ENCODE measurements at regions not wholly inside any gene's neighbourhood (a gene's known extent, or its start where the extent isn't known, plus 50 kb on each side); places are given as distances from the start of the nearest gene placed in this dataset.

DNA sequence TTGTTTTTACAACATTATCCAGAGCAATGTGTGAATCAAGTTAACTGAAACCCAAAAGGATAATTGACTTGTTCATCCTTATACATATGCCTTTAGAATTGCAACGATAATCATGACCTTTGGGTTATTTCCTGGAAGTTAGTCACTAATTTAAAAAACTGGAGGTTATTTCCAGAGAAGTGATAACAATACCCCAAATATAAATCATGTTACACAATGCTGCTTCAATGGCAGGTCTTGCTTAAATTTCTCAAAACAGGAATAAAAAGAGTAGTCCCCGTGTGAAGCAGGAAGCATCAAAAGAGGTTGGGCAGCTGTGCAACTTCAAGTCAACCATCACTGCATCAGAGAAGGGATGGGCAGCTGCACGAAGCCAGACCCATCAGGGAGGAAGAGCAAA, 134.4 kb downstream of the EFNB2 start:
- TF ChIP-seq POLR2AphosphoS5 (IDR thresholded peaks at IDR 0.05; ENCODE audit: low read depth, low read length) (no peak), RAD21 (IDR thresholded peaks at IDR 0.05; ENCODE audit: low read depth) (no peak), SRF (IDR thresholded peaks at IDR 0.05; ENCODE audit: low read depth) (no peak), EZH2 (IDR thresholded peaks at IDR 0.05) (no peak)
- no peak for DNase-seq (ENCODE audit: low read depth, low spot score)
- Histone ChIP-seq H3K4me3 (replicated peaks in 1 of 2; ENCODE audit: low read depth in 1 of 2, low read length in 2 of 2) (no peak overlapping the region), H3K4me2 (ENCODE audit: low read length) (no peak overlapping the region), H3K79me2 (ENCODE audit: insufficient read depth, low read length) (no peaks in the 10 kb centered on the region), H3K27me3 (ENCODE audit: insufficient read depth, low read length) (no peaks in the 10 kb centered on the region), H3K4me1 (ENCODE audit: control insufficient read depth in 1 of 2, insufficient read depth in 2 of 2, low read length in 2 of 2) (no peaks in the 10 kb centered on the region), H3K36me3 (ENCODE audit: control insufficient read depth in 1 of 2, insufficient read depth in 2 of 2, low read length in 2 of 2) (no peaks in the 10 kb centered on the region), H3K9me3 (ENCODE audit: control insufficient read depth in 1 of 2, insufficient read depth in 1 of 2, low read depth in 1 of 2, low read length in 2 of 2) (no peaks in the 10 kb centered on the region), H3K9me2 (ENCODE audit: insufficient read depth) (no peaks in the 10 kb centered on the region), H3K9ac (ENCODE audit: low read length) (no peak overlapping the region), H2AFZ (ENCODE audit: low read depth, low read length, poor library complexity, severe bottlenecking) (no peak overlapping the region), H4K20me1 (ENCODE audit: insufficient read depth) (no peaks in the 10 kb centered on the region), H3K27ac (ENCODE audit: low read depth, low read length) (no peak overlapping the region)
- no TSS peak for BruUV-seq (replicated peaks)
- CTCF ChIA-PET = no interaction called here
- intact Hi-C loops (cut with micrococcal nuclease) = no loop called here
- no peak for ATAC-seq
- RAD21 ChIA-PET (ENCODE audit: low non-redundant PET in 1 of 2, low total read pairs in 2 of 2, uncharacterized antibody in 2 of 2, unreplicated experiment in 2 of 2) = no interaction called here
- POLR2A ChIA-PET = no interaction called here

DNA sequence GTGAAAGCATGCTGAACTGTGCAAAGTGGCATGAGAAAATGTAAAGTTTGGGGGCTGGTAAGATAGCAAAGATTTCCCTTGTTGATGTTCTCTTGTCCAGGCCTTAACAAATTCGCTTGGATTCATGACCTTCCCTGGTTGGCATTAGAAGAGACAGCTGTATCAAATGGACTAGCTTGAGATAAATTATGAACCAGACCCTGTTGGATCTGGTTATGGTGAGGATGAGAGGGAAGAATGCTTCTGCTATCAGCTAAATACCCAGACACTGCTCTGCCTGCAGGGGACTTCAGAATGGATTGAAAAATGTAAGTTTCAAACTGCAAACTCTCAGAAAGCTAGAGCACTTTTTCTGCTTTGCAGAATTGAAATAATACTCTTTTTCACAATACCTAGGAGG, 135.2 kb downstream of the EFNB2 start:
- no peak overlapping the region for H2AFZ ChIP-seq (ENCODE audit: low read depth, low read length, poor library complexity, severe bottlenecking)
- ChIA-PET CTCF (no interaction called here), POLR2A (no interaction called here), RAD21 (ENCODE audit: low non-redundant PET in 1 of 2, low total read pairs in 2 of 2, uncharacterized antibody in 2 of 2, unreplicated experiment in 2 of 2) (no interaction called here)
- no TSS peak for BruUV-seq (replicated peaks)
- no peak overlapping the region for H3K4me3 ChIP-seq (replicated peaks in 1 of 2; ENCODE audit: low read depth in 1 of 2, low read length in 2 of 2)
- TF ChIP-seq POLR2AphosphoS5 (IDR thresholded peaks at IDR 0.05; ENCODE audit: low read depth, low read length) = no peak
- no peak for TF ChIP-seq RAD21 (IDR thresholded peaks at IDR 0.05; ENCODE audit: low read depth)
- TF ChIP-seq ZFX (IDR thresholded peaks at IDR 0.05) = no peak
- TF ChIP-seq ELF1 (IDR thresholded peaks at IDR 0.05; ENCODE audit: borderline replicate concordance, low read depth) = no peak
- TF ChIP-seq EGR1 (IDR thresholded peaks at IDR 0.05; ENCODE audit: low read depth) = no peak
- TF ChIP-seq, protein P1, sequence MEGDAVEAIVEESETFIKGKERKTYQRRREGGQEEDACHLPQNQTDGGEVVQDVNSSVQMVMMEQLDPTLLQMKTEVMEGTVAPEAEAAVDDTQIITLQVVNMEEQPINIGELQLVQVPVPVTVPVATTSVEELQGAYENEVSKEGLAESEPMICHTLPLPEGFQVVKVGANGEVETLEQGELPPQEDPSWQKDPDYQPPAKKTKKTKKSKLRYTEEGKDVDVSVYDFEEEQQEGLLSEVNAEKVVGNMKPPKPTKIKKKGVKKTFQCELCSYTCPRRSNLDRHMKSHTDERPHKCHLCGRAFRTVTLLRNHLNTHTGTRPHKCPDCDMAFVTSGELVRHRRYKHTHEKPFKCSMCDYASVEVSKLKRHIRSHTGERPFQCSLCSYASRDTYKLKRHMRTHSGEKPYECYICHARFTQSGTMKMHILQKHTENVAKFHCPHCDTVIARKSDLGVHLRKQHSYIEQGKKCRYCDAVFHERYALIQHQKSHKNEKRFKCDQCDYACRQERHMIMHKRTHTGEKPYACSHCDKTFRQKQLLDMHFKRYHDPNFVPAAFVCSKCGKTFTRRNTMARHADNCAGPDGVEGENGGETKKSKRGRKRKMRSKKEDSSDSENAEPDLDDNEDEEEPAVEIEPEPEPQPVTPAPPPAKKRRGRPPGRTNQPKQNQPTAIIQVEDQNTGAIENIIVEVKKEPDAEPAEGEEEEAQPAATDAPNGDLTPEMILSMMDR (IDR thresholded peaks at IDR 0.05 in 2 of 3, conservative IDR thresholded peaks at IDR 0.05 in 1 of 3; ENCODE audit: borderline replicate concordance in 1 of 3, insufficient read depth in 1 of 3, low read depth in 2 of 3, low read length in 2 of 3) = no peak
- TF ChIP-seq, protein P2, sequence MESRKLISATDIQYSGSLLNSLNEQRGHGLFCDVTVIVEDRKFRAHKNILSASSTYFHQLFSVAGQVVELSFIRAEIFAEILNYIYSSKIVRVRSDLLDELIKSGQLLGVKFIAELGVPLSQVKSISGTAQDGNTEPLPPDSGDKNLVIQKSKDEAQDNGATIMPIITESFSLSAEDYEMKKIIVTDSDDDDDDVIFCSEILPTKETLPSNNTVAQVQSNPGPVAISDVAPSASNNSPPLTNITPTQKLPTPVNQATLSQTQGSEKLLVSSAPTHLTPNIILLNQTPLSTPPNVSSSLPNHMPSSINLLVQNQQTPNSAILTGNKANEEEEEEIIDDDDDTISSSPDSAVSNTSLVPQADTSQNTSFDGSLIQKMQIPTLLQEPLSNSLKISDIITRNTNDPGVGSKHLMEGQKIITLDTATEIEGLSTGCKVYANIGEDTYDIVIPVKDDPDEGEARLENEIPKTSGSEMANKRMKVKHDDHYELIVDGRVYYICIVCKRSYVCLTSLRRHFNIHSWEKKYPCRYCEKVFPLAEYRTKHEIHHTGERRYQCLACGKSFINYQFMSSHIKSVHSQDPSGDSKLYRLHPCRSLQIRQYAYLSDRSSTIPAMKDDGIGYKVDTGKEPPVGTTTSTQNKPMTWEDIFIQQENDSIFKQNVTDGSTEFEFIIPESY (IDR thresholded peaks at IDR 0.05; ENCODE audit: extremely low read depth, insufficient replicate concordance, low read length) = no peak
- intact Hi-C loops (cut with micrococcal nuclease) = no loop called here
- no peak overlapping the region for H3K9ac ChIP-seq (ENCODE audit: low read length)
- H3K9me2 ChIP-seq (ENCODE audit: insufficient read depth) = no peaks in the 10 kb centered on the region
- DNase-seq (ENCODE audit: low read depth, low spot score) = no peak
- no peaks in the 10 kb centered on the region for H3K9me3 ChIP-seq (ENCODE audit: control insufficient read depth in 1 of 2, insufficient read depth in 1 of 2, low read depth in 1 of 2, low read length in 2 of 2)
- H3K36me3 ChIP-seq (ENCODE audit: control insufficient read depth in 1 of 2, insufficient read depth in 2 of 2, low read length in 2 of 2) = no peaks in the 10 kb centered on the region
- no peak overlapping the region for H3K4me2 ChIP-seq (ENCODE audit: low read length)
- H3K27me3 ChIP-seq (ENCODE audit: insufficient read depth, low read length) = no peaks in the 10 kb centered on the region
- H4K20me1 ChIP-seq (ENCODE audit: insufficient read depth) = no peaks in the 10 kb centered on the region
- no peak overlapping the region for H3K27ac ChIP-seq (ENCODE audit: low read depth, low read length)
- no peak for ATAC-seq
- no peaks in the 10 kb centered on the region for H3K79me2 ChIP-seq (ENCODE audit: insufficient read depth, low read length)
- no peaks in the 10 kb centered on the region for H3K4me1 ChIP-seq (ENCODE audit: control insufficient read depth in 1 of 2, insufficient read depth in 2 of 2, low read length in 2 of 2)

Data from HCT116 (cell line).